IMR-90 (cell line): ENCODE measurements at regions not wholly inside any gene's neighbourhood (a gene's known extent, or its start where the extent isn't known, plus 50 kb on each side); places are given as distances from the start of the nearest gene placed in this dataset.

ENCODE experiments used
- ATAC-seq: fragments of 200-7000 bp; cut with Tn5 transposase; 2 replicates; pipeline ENCODE4 v1.9.1; 2020; ENCODE audit warnings: low read depth, mild to moderate bottlenecking, moderate library complexity
- BruUV-seq: library from RNA; stranded (reverse); fragments of 400-500 nt; replicated peaks from 2 replicates; lab custom pipeline; 2021; lab: Mats Ljungman, UMichigan
- CTCF ChIA-PET: fragments of 300-600 bp; formaldehyde crosslinking; extraction: SDS; loops from one replicate; lab custom pipeline; 2021; ENCODE audit warnings: antibody characterized with exemption; lab: Yijun Ruan, JAX
- POLR2A ChIA-PET: fragments of 300-600 bp; sonication (Branson Sonifier 250); formaldehyde crosslinking; loops from one replicate; lab custom pipeline; 2022; ENCODE audit warnings: antibody characterized with exemption; ENCODE audit not compliant: unreplicated experiment; lab: Charles Lee
- DNase-seq: peaks from one replicate; pipeline ENCODE4 v3.0.0; 2013
- H2AFZ ChIP-seq: replicated peaks from 2 replicates; pipeline ENCODE3; 2013; ENCODE audit warnings: low read length, mild to moderate bottlenecking; ENCODE audit not compliant: poor library complexity
- H2AK5ac ChIP-seq: 2 replicates; pipeline ENCODE4 v1.6.1; 2013; ENCODE audit warnings: low read depth, low read length, inconsistent platforms
- H2AK9ac ChIP-seq: replicated peaks from 2 replicates; pipeline ENCODE3; 2013; ENCODE audit warnings: mild to moderate bottlenecking, low read depth, low read length, moderate library complexity; ENCODE audit not compliant: poor library complexity
- H2BK120ac ChIP-seq: 2 replicates; pipeline ENCODE4 v1.6.1; 2013; ENCODE audit warnings: low read depth, low read length, inconsistent platforms
- H2BK15ac ChIP-seq: 3 replicates; pipeline ENCODE4 v1.6.1; 2013; ENCODE audit warnings: low read depth, low read length, inconsistent platforms
- H2BK20ac ChIP-seq: 2 replicates; pipeline ENCODE4 v1.6.1; 2013; ENCODE audit warnings: low read depth, mild to moderate bottlenecking, inconsistent platforms, low read length, moderate library complexity
- H2BK5ac ChIP-seq: 2 replicates; pipeline ENCODE4 v1.6.1; 2013; ENCODE audit warnings: mild to moderate bottlenecking, low read depth, low read length, inconsistent platforms; ENCODE audit not compliant: poor library complexity, severe bottlenecking
- H3K14ac ChIP-seq: replicated peaks from 2 replicates; pipeline ENCODE4 v1.6.1; 2013; ENCODE audit warnings: low read depth, low read length, inconsistent platforms
- H3K18ac ChIP-seq: 2 replicates; pipeline ENCODE4 v1.6.1; 2013; ENCODE audit warnings: low read depth, low read length, control low read depth
- H3K23ac ChIP-seq: 2 replicates; pipeline ENCODE4 v1.6.1; 2013; ENCODE audit warnings: low read depth, low read length, inconsistent platforms
- H3K27ac ChIP-seq: 2 replicates; pipeline ENCODE4 v1.5.1; 2013; ENCODE audit warnings: mild to moderate bottlenecking, control low read depth, low read length; ENCODE audit not compliant: insufficient read depth
- H3K27me3 ChIP-seq: 2 replicates; pipeline ENCODE4 v1.6.1; 2013; ENCODE audit warnings: low read length; ENCODE audit not compliant: control insufficient read depth, insufficient read depth
- H3K36me3 ChIP-seq: 2 replicates; pipeline ENCODE4 v1.6.1; 2013; ENCODE audit warnings: low read length, mixed read lengths; ENCODE audit not compliant: control insufficient read depth, insufficient read depth
- H3K4ac ChIP-seq: 2 replicates; pipeline ENCODE4 v1.6.1; 2013; ENCODE audit warnings: low read depth, low read length, inconsistent platforms
- H3K4me1 ChIP-seq: 2 replicates; pipeline ENCODE4 v1.6.1; 2013; ENCODE audit warnings: low read length, mixed read lengths; ENCODE audit not compliant: control insufficient read depth, insufficient read depth
- H3K4me2 ChIP-seq: 2 replicates; pipeline ENCODE4 v1.6.1; 2013; ENCODE audit warnings: low read depth, mild to moderate bottlenecking, control low read depth, low read length, moderate library complexity
- H3K4me3 ChIP-seq: 2 replicates; pipeline ENCODE4 v1.5.1; 2013; ENCODE audit warnings: low read depth, mild to moderate bottlenecking, control low read depth, low read length, moderate library complexity; ENCODE audit not compliant: insufficient read depth
- H3K56ac ChIP-seq: 2 replicates; pipeline ENCODE4 v1.6.1; 2013; ENCODE audit warnings: low read length, inconsistent platforms; ENCODE audit not compliant: insufficient read depth; ENCODE audit errors: extremely low read depth
- H3K79me1 ChIP-seq, 2 experiments: 2 replicates each; pipeline ENCODE4 v1.6.1; 2013; ENCODE audit warnings: low read length in 2 of 2, inconsistent platforms in 1 of 2, low read depth in 1 of 2
- H3K9ac ChIP-seq: 2 replicates; pipeline ENCODE4 v1.6.1; 2013; ENCODE audit warnings: low read depth, low read length, control low read depth
- H3K9me1 ChIP-seq: 2 replicates; pipeline ENCODE4 v1.6.1; 2013; ENCODE audit warnings: low read length, inconsistent platforms; ENCODE audit not compliant: insufficient read depth
- H3K9me3 ChIP-seq: 2 replicates; pipeline ENCODE4 v1.6.1; 2013; ENCODE audit warnings: low read length; ENCODE audit not compliant: control insufficient read depth, insufficient read depth
- H4K20me1 ChIP-seq: 2 replicates; pipeline ENCODE4 v1.6.1; 2013; ENCODE audit warnings: low read length, inconsistent platforms; ENCODE audit not compliant: insufficient read depth
- H4K5ac ChIP-seq: 2 replicates; pipeline ENCODE4 v1.6.1; 2013; ENCODE audit warnings: mild to moderate bottlenecking, low read depth, low read length, control low read depth
- H4K8ac ChIP-seq, 2 experiments: 2 replicates each; pipeline ENCODE4 v1.6.1; 2013; ENCODE audit warnings: low read depth in 2 of 2, low read length in 2 of 2, control low read depth in 1 of 2, inconsistent platforms in 1 of 2
- H4K91ac ChIP-seq: 2 replicates; pipeline ENCODE4 v1.6.1; 2013; ENCODE audit warnings: low read depth, low read length, inconsistent platforms; ENCODE audit not compliant: insufficient read depth
- BHLHE40 ChIP-seq: fragments of 150-350 bp; IDR thresholded peaks from 2 replicates; pipeline ENCODE4 v1.6.1; 2016; ENCODE audit warnings: mild to moderate bottlenecking, low read depth, low read length
- CEBPB ChIP-seq: IDR thresholded peaks from 2 replicates; pipeline ENCODE4 v1.6.1; 2012; ENCODE audit warnings: low read depth, low read length, improper control_type of control experiment
- CTCF ChIP-seq: conservative IDR thresholded peaks from 2 replicates; pipeline ENCODE4 v1.5.1; 2012; ENCODE audit warnings: mild to moderate bottlenecking, low read depth, low read length, improper control_type of control experiment
- MAFK ChIP-seq: IDR thresholded peaks from 2 replicates; pipeline ENCODE4 v1.6.1; 2012; ENCODE audit warnings: low read depth, low read length, improper control_type of control experiment
- MAZ ChIP-seq: IDR thresholded peaks from 2 replicates; pipeline ENCODE4 v1.6.1; 2012; ENCODE audit warnings: low read depth, mild to moderate bottlenecking, low read length, improper control_type of control experiment, moderate library complexity, borderline replicate concordance
- MXI1 ChIP-seq: IDR thresholded peaks from 2 replicates; pipeline ENCODE4 v1.6.1; 2012; ENCODE audit warnings: low read depth, mild to moderate bottlenecking, low read length, moderate library complexity, borderline replicate concordance
- NFE2L2 ChIP-seq: fragments of 150-350 bp; IDR thresholded peaks from 2 replicates; pipeline ENCODE4 v1.6.1; 2016; ENCODE audit warnings: low read depth, mild to moderate bottlenecking, low read length
- POLR2A ChIP-seq: IDR thresholded peaks from 2 replicates; pipeline ENCODE4 v1.6.1; 2012; ENCODE audit warnings: mild to moderate bottlenecking, low read depth, low read length
- RCOR1 ChIP-seq: IDR thresholded peaks from 2 replicates; pipeline ENCODE4 v1.6.1; 2012; ENCODE audit warnings: mild to moderate bottlenecking, low read length, improper control_type of control experiment; ENCODE audit not compliant: insufficient replicate concordance
- RFX5 ChIP-seq: IDR thresholded peaks from 2 replicates; pipeline ENCODE4 v1.8.0; 2012; ENCODE audit warnings: low read depth, mild to moderate bottlenecking, low read length, moderate library complexity
- SMC3 ChIP-seq: fragments of 150-350 bp; IDR thresholded peaks from 2 replicates; pipeline ENCODE4 v1.6.1; 2016; ENCODE audit warnings: low read depth, mild to moderate bottlenecking, antibody characterized with exemption, low read length, moderate library complexity
- USF2 ChIP-seq: fragments of 150-350 bp; IDR thresholded peaks from 2 replicates; pipeline ENCODE4 v1.6.1; 2017; ENCODE audit warnings: mild to moderate bottlenecking, antibody characterized with exemption, low read length, low read depth
- WGBS, 2 experiments: methylation state at CpG; one replicate each; pipeline versions ENCODE4 v1.1.5 to v1.1.7; 2013; ENCODE audit warnings: missing lambda C conversion rate in 2 of 2; ENCODE audit not compliant: insufficient read length in 1 of 2; ENCODE audit errors: extremely low coverage in 2 of 2; 5-methylcytosine and 5-hydroxymethylcytosine counted together
- dilution Hi-C: fragments of 300-500 bp; cut with HindIII; formaldehyde crosslinking; loops from one replicate; pipeline ENCODE4 v1.14.3; 2018; ENCODE audit warnings: low sequenced_read_pairs; ENCODE audit not compliant: unreplicated experiment
- in situ Hi-C: fragments of 300-500 bp; cut with MboI; formaldehyde crosslinking; loops from 3 replicates; pipeline ENCODE4 v1.14.3; 2019; ENCODE audit warnings: low sequenced_read_pairs, inconsistent platforms, mixed read lengths
- intact Hi-C: fragments of 100-400 bp; cut with micrococcal nuclease; formaldehyde crosslinking; loops from 2 replicates; pipeline ENCODE4 v1.10.0; 2022

DNA sequence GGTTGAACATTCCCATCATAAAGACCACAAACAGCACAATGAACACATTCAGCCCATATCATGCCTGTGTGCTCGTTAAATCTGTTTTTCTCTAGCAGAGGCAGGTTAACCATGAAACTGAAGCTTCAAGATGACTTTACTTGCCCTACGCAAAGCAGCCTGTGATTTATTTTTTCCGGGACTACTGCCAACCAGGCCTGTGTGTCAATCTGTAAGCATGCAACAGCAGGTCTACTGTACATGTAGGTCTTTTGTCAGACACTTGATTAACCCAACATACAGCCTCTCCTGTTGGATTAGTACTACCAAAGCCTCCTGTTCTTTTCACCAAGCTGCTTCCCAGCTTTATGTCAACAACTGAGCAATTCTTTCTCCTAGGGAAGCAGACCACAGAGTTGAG, 85.5 kb upstream of the ACSL1 start:
- no peak overlapping the region for H3K18ac ChIP-seq
- H2AFZ ChIP-seq = no peak overlapping the region
- dilution Hi-C loops (no loop called here), intact Hi-C loops (no loop called here), in situ Hi-C loops (no loop called here)
- H3K27ac ChIP-seq = no peak overlapping the region
- H3K23ac ChIP-seq = no peak overlapping the region
- 40% methylated on average over 1 of the region's 3 CpGs; no CpG with 5 or more reads in 1 of the 2 experiments for WGBS, 2 experiments
- no peak overlapping the region for H2AK5ac ChIP-seq
- H4K5ac ChIP-seq = no peak overlapping the region
- no peaks in the 10 kb centered on the region for H3K27me3 ChIP-seq
- H3K79me1 ChIP-seq = no peaks in the 10 kb centered on the region
- DNase-seq (peak; percentile 40), ATAC-seq (no peak)
- H3K36me3 ChIP-seq = no peaks in the 10 kb centered on the region
- H2BK5ac ChIP-seq = no peak overlapping the region
- TF ChIP-seq MAZ = no peak
- TF ChIP-seq CTCF = no peak
- no peak for TF ChIP-seq RCOR1
- TF ChIP-seq USF2 = no peak
- no peak for TF ChIP-seq CEBPB
- TF ChIP-seq NFE2L2 = no peak
- no peak for TF ChIP-seq MAFK
- TF ChIP-seq BHLHE40 = no peak
- no peak for TF ChIP-seq MXI1
- no peak for TF ChIP-seq SMC3
- no peak for TF ChIP-seq POLR2A
- no peak for TF ChIP-seq RFX5
- BruUV-seq = no TSS peak
- H3K4ac ChIP-seq = no peak overlapping the region
- H3K56ac ChIP-seq = no peak overlapping the region
- H2BK20ac ChIP-seq = no peak overlapping the region
- no peak overlapping the region for H3K4me3 ChIP-seq
- no peak overlapping the region for H2BK15ac ChIP-seq
- POLR2A ChIA-PET = no interaction called here
- H3K14ac ChIP-seq = no peak overlapping the region
- no peaks in the 10 kb centered on the region for H4K20me1 ChIP-seq
- no peak overlapping the region for H2BK120ac ChIP-seq
- no peak overlapping the region for H2AK9ac ChIP-seq
- no peak overlapping the region for H4K91ac ChIP-seq
- H4K8ac ChIP-seq = no peak overlapping the region
- CTCF ChIA-PET = no interaction called here
- no peaks in the 10 kb centered on the region for H3K9me1 ChIP-seq
- H3K9ac ChIP-seq = no peak overlapping the region
- no peaks in the 10 kb centered on the region for H3K4me1 ChIP-seq
- no peak overlapping the region for H3K4me2 ChIP-seq
- 0 out of 2 replicates have a peak, but pooled peaks cover 3% of the 10 kb centered on the region for H3K9me3 ChIP-seq
